Activated CD4-positive, alpha-beta T cell treated with anti-CD3 and anti-CD28 coated beads, Interleukin-10, Interleukin-2, amounts not matched to agents 100 ng/mL and 50 ng/mL, durations not matched to agents 16 hours and 8 hours (primary cell): ENCODE measurements at regions not wholly inside any gene's neighbourhood (a gene's known extent, or its start where the extent isn't known, plus 50 kb on each side); places are given as distances from the start of the nearest gene placed in this dataset.

ENCODE experiments used
- DNase-seq: peaks from one replicate; pipeline ENCODE4 v3.0.0-alpha.2; 2020

DNA sequence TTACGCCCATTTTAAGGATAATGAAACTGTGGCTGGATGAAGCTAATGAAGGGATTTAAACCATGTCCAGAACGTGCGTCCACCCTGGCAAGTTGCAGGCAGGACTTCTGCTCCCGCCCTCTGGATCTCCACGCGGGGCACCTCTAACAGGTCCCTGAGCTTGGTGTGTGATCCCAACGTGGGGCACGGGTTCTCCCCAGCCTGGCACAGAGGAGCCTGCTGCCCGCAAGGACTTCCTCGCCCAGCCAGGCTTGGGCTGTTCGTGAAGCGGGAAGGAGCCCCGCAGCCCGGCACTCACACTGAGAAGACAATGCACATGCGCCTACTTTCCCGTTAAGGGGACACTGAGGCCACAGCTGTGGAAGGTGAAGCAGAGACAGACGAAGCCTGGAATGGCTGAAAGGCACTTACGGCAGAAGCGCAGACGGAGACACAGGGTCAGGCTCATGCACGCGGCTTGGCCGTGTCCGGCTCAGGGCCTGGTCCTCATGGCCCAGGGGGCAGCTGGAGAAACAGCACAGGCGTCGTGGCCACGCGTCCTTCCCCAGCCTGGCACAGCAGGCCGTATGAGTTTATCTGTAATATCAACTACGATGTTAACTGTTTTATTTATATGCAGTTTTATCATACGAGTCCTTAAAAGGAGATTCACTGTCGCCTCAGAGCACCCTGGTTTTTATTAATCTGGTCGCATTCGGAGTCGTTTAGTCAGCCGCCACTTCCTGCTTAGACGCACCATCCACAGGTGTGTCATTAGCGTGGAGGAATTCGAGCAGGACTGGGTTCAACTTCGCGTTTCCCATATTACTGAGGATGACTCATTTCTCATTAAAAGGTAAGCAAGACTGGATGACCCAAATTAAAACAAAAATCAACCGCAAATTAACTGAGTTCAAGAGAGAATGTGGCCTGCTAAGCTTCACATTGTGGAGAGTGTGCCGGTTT, 835.9 kb downstream of the GALR1 start:
- DNase-seq = no peak

DNA sequence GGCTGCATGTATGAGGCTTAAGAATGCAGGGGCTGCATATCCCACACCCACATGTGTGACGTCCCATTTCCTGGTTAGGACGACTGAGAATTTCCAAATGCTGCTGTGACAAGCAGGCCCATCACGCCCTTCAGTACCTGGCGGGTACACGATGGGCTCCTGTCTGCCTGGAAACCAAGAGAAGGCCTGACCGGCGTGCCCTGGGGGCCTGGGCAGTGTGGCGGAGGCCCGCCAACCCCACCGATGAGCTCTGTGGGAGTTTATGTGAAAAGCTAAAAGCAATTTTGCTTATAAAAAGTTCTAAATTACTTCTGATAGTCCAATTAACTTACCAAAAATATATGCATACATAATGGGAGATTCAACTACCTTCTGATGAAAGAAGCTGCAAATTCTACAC, 837.3 kb downstream of the GALR1 start:
- DNase-seq = no peak

DNA sequence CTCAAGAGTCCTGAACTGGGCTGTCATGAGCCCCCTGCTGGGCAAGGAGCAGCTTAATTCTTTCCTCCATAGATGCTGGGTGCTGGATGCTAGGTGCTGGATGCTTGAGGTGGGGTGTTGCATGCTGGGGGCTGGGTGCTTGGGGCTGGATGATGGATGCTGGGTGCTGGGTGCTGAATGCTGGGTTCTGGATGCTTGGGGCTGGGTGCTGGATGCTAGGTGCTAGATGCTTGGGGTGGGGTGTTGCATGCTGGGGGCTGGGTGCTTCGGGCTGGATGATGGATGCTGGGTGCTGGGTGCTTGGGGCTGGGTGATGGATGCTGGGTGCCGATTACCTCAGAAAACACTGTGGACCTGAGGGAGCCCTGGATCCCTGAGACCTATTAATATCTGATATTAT, 837.7 kb downstream of the GALR1 start:
- no peak for DNase-seq

DNA sequence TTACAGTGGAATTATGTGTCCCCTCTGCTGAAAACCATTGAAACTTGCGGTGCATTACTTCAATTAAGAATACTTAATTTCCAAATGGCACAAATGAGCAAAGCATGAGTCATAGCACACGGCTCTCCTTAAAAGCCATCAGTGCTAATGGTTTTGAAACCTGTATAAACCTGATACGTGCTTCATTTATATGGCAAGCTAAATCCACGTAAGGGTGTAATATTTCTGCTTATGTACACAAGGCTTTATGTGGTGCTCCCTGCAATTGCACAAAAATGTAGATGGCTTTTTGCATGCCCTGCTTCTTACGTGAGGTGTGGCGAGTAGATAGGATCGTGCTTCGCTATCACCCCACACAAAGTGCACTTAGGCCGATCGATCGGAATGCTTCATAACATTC, 840.9 kb downstream of the GALR1 start:
- no peak for DNase-seq

DNA sequence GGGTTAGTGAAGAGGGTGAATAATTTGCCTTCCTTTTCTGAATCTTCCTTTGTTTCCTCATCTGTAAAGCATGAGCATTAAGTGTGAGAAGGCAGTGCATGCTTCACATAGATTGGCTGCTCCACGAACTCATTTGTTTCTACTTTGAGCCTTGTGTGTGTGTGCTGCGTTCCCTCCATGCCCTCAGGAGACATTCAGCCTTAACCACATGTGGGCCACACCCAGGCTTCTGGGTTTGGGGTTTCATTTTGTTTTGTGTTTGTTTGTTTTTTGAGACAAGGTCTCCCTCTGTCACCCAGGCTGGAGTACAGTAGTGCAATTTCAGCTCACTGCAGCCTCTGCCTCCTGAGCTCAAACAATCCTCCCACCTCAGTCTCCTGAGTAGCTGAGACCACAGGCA, 843.3 kb downstream of the GALR1 start:
- no peak for DNase-seq

DNA sequence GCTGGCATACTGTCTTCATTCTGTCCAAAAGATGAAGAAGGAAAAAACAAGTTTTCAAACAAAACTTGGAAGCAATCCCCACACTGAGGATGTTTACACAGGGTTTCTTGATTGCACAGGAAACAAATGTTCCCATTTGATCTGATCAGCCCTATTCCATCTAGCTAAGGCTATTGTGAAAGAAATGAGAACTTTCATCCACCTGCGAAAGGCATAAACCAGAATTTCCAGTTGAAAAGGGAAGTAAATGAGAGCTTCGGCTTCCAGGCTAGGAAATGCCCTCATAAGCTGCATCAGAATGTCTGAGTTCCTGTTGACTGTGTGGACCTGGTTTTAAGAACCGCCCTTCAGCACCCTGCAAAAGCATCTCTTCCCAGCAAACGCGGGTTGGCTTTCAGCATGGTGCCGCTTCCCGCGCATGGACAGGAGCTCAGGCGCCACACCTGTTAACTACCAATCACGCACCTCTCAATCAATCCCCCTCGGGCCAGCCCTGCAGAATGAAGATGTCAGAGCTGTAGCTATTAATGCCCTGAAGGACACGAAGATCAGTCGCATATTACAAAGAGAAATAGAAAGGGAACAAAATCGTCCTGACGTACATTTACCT, 850.4 kb downstream of the GALR1 start:
- no peak for DNase-seq

DNA sequence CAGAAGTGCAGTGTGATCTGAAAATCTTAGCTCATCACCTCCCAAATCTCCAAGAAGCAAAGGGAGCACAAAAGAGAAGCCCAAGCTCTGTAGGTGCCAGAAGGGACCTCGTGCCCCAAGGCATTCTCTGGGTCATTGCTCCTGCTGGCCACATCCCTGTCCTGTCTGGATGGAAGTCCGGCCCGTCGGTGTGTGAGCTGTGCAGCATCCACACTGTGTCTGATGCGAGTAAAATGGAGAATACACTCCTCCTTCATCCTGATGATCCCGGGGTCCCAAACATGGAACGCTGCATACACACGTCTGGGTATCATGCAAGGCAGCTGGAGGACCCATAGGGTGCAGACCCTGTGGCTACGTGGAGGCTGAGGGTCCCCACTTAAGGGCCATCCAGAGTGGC, 851.4 kb downstream of the GALR1 start:
- DNase-seq = no peak

DNA sequence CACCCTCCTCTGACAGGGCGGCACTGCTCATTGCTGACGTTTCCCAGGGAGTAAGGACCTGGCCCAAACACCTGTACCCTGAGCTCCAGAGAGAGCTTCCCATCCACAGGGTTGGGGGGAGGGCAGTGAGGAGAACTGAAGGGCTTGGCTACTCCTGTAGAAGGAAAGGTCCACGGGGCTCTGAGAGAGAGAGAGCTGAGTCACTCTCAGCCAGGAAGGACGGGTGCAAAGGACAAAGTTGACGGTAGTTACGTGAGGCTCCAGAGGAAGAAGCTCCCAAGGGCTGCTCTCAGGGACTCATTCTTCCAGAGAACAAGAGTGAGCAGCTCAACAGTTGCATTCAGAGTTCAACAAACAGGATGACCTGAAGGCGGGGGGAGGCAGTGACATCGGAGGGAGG, 852.5 kb downstream of the GALR1 start:
- DNase-seq = no peak

DNA sequence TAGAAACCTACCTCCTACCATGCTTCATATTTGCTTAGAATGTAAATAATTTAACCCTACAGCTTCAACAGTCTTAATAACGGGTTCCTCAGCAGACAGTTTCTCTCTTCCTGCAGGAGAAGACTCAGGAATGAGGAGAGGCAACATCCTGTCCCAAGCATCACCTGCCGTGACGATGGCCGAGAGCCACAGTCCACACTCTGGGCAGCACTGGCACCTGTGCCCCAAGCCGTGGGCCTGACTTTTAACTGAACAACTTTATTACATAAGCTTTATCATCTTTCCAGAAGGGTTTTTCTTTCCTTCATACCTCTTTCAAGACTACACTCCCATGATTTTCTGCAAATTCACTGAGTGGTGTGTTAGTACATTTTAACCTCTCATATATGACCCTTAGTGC, 856.0 kb downstream of the GALR1 start:
- no peak for DNase-seq

DNA sequence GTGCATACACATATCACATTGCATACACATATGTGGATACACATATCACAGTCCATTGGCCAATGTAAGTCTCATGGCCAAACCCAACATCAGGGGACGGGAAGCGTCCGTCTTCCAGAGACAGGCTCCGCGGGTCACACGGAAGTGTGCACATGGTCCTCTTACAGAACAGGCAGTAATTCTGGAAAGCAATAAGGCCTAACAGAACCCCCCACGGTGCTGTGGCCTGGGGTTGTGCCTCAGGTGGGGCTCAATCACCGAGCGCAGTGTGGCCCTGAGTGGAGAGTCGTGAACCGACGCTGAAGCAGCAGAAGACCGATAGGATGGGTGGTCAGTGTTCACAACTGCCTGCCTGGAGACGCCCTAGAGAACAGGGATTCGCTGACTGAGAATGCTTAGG, 857.3 kb downstream of the GALR1 start:
- no peak for DNase-seq

DNA sequence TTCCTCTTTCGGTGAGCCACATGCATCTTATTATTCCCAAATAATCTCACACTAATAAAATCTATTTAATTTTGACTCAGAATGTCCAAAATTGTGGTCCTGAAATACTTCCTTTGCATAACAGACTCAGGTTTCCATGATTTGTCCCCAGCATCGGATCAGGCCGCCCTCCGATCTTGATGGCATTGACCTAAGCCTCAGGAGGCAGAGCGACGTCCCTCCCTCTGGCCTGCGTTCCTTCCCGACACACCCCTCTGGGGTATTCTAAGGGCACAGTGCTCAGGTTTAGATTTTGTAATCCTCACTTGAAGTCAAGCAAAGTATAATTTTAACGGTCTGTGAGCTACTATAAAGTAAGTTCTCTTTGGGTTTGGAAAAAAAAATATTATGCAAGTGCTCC, 857.7 kb downstream of the GALR1 start:
- no peak for DNase-seq

DNA sequence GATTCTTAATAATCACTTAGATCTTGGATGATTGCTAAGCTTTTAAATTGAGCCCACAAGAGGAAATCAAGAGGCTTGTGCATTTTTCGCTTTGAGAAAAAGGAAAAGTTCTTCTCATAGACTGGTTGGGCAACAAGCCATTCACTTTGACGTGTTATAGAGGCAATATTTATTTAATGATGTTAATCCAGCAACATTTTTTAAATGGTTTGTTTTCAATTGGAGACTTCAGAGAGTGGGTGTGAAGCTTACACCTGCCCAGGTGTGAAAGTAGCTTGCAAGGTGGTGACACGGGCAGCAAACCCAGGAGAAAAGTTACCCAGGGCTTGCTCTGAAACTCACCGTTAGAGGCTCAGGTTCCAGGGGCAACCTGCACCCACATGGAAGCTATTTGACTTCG, 858.9 kb downstream of the GALR1 start:
- DNase-seq = no peak

DNA sequence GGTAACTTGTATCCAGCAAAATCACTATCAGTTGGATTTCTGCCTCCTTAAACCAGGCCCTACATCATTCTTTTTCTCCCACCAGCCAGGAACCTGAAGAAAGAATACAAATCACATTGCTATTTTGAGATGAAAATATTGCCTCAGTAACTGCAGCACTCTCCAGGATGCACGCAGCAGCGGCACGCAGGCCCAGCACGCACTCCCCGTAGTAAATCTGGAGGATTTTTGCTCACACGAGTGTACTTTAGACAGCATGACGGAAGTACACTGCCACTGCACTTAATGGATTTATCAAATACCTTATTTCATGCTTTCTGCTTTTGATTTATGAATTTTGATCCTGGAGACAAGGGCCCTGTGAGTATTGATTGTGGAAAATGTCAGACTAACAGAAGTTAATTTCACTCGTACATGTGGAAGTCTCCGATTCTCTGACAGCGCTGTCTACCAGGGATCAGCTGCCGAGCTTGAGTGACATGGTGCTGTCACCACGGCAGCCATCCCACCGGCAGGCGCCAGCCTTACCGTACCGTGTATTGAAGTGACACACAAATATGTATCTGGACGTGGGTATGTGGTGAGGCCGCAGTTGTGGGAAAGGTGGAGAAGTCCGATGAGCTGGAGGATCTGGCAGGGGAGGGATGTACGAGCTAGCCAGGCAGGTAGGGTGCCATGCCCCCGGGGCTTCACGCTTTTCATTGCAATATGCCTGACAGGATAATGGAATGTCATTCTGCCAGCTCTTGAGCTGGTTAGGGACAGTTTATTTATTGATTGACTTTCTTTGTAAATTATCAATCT, 863.7 kb downstream of the GALR1 start:
- no peak for DNase-seq

DNA sequence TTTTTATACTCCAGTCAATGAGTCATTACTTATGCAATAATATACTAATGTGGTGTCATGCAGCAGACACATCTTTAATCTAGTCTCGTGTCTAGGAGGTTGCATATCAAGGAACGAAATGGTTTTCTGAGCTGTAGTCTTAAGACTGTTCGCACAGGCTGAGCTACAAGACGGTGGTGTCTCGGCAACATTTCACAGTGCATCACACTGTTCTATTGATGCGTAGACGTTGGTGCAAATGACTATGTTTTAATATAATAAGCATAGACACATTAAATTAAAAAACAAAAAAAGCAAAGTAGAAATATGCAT, 864.2 kb downstream of the GALR1 start:
- DNase-seq = no peak

DNA sequence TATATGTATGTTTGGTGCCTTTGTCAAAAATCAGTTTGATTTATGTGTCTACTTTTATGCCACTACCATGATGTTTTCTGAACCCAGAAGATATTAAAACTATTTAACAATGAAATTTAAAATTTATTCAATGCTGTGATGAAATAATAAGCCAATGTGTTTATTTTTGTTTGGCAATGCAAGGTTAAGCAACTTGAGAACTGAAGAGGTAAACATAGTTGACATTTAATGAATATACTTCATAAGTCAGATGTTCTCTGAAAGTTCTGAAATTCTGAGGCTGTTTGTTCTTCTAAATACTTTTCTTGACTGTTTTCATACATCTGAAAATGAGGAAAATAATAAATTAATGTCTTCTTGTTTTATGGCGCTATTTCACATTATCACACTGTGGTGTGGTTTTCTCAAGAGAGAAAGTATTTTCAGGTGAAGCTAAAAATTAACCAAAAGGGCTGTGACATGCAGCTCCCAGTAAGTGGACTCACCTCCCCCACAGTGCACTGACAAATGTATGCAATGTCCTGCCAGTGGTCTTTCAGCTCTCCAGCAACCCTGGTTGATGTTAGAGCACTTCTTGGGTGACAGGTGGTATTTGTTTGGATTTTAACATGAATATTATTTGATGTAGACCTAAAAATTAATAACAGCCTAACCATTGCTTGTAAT, 863.6 kb upstream of the SALL3 start:
- DNase-seq = no peak

DNA sequence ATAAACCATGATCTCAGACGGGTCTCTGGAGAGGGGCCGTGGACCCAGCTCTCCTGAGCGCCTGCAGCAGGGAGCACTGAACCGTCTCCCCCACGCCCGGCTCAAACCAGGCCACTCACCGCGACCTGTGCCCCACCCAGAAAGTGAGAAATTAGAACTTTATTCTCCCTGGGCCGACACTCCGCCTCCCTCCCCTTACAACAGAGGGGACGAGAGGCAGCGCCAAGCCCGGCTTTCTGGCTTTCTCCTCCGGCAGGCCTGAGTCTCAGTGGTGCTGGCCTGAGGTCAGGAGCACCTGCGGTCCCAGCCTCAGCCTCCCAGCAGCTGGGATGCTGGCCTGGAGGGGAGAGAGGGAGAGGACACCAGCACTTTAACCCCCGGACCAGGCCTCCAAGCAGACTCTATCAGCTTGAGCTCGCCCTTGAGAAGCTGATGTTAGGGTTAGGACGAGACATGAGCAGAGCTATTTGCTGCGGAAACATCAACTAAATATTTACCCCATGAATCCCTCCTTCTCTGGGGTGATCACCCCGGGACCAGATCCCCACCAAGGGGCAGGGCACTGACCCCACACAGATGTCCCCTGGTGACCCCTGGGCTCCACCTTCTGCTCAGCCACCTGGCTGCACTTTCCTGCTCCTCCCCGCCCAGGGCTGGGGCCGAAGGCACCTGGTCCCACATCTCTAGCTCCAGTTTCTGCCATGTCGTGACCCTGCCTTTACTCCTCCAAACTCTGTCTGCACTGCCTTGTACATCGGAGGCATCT, 856.3 kb upstream of the SALL3 start:
- DNase-seq = no peak

DNA sequence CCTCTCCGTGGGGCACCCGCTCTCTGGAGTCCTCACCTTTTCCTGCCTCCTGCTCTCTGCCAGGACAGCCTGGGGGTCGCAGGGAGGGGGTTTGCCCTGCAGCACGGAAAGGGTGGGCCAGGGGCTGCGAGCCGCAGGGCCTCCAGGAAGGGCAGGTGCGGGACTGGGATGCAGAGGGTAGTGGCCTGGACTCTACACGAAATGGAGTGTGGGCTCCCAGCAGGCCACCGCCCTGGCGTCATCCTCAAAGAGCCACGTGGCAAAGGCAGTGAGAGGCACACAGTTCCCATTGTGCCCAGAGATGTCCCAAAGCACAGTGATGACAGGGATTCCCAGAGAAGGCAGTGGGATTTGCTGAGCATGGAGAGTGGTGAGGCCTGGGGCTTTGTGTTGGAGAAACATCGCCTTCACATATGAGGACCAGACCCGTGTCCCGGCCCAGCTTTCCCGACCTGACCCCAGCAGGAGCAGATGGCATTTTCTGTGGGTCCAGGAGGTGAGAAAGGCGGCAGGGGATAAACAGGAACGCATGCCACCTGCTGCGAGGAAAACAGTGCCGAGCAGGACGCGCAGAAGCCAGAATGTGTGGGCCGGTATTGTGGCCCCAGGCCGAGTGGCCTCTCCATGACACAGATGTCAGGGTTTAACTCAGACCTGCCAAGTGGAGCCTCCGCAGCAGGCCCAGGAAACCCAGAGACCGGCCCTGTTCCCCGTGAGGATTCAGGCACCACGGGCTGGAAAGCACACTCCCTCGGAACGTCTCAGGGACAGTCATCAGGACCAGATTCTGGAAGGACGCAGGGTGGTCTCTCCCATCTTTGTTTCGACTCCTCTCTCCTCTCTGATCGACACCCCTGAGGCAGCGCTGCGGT, 855.5 kb upstream of the SALL3 start:
- no peak for DNase-seq

DNA sequence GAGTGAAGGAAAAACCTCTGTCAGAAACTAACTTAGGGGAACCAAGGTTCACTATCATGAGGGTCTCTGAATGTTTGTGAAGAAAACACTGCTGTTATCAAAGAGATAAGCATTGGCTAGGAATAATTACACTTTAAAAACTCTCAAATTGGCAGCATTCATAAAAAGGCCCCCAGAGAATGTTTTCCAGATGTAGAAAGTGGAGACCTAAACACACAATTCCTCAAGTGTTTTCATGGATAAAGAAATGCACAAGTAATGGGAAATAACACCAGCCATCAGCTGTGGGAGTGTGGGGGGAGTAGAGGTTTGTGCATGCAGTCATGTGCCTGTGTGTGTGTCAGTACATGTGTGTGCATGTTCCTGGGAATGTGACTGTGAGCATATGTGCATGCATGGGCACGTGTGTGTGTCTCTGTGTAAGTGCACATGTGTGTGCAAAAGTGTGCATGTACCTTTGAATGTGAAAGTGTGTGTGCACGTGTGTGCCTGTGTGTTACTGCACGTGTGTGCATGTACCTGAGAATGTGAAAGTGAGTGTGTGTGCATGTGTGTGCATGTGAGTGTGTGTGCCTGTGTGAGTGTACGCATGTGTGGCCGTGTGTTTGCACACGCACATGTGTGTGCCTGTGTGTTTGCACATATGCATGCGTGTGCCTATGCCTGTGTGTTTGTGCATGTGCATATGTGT, 854.3 kb upstream of the SALL3 start:
- no peak for DNase-seq

DNA sequence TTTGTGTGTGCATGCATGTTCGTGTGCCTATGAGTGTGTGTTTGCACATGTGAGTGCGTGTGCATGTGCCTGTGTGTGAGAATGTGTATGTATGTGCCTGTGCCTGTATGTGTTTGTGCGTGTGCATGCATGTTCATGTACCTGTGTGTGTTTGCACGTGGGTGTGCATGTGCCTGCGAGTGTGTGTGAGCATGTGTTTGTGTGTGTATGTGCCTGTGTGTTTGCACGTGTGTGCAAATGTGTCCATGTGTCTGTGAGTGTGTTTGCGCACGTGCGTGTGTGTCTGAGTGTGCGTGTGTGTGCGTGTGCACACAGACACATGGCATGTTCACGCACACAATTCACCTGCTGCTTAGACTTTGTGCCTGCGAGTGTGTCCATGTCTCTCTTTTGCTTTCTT, 853.5 kb upstream of the SALL3 start:
- DNase-seq = no peak

DNA sequence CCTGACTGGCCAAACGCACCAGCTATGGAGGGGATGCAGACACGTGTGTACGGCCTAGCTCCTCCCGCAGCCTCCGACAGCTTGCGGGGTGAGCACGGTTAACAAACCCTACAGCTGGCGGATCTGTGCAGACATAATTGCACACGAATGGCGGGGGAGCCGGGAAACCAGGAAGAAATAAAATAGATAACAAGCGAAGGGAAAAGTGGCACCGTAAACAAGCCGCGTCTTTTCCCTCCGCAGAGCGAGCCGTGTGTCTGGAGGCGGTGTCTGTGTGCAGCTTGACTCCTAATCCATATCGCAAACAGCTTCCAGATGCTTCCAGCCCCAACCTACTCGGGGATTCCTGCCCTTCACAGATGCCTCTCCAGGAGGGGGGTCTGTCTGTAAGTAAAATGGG, 853.1 kb upstream of the SALL3 start:
- DNase-seq = no peak

DNA sequence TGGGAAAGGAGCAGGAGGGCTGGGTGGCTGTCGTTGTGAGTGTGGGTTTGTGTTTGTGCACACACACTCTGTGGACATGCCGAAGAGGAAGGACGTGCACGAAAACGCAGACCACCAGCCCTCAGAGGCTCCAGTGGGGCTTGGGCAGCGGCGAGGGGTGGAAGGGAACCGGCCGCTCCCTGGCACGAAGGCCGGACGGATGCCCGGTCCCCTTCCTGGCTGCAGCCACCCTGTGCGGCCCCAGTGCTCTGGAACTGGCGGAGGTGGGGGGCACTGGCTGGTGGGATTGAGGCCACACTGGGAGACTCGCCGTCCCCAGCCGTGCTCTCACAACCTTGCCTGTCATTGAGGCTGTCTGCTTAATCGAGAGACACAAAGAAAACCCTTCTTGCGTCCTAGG, 852.6 kb upstream of the SALL3 start:
- no peak for DNase-seq
